CD4-positive, CD25-positive, alpha-beta regulatory T cell (primary cell): ENCODE measurements at regions not wholly inside any gene's neighbourhood (a gene's known extent, or its start where the extent isn't known, plus 50 kb on each side); places are given as distances from the start of the nearest gene placed in this dataset.
"Not testable (repeated sequence)": the region's sequence is repeated elsewhere in the genome, so short reads cannot be mapped to it uniquely, and the experiment has no call there.

Experiments used
- ATAC-seq, 2 donors: fragments of 150-1000 bp; cut with Tn5 transposase; one replicate each; pipeline ENCODE4 v1.10.0; 2021; ENCODE audit warnings: low read depth in 2 of 2, moderate number of reproducible peaks in 2 of 2, moderate library complexity in 1 of 2
- DNase-seq, 3 donors: peaks; one replicate each; pipeline versions ENCODE4 v3.0.0 to v3.0.0-alpha.2; 2012 to 2022; ENCODE audit warnings: mixed read lengths in 1 of 3
- H3K27ac ChIP-seq: one replicate; pipeline ENCODE4 v1.7.0; 2013; ENCODE audit warnings: mild to moderate bottlenecking, low read length; ENCODE audit not compliant: insufficient read depth, poor library complexity, severe bottlenecking
- H3K27me3 ChIP-seq: one replicate; pipeline ENCODE4 v1.7.0; 2013; ENCODE audit warnings: low read length; ENCODE audit not compliant: control insufficient read depth, insufficient read depth
- H3K36me3 ChIP-seq: one replicate; pipeline ENCODE4 v1.7.0; 2013; ENCODE audit warnings: mild to moderate bottlenecking, low read length, moderate library complexity; ENCODE audit not compliant: control insufficient read depth, insufficient read depth
- H3K4me1 ChIP-seq: 2 replicates; pipeline ENCODE4 v1.7.0; 2013; ENCODE audit warnings: mild to moderate bottlenecking, low read length; ENCODE audit not compliant: insufficient read depth, control insufficient read depth, poor library complexity, severe bottlenecking
- H3K4me3 ChIP-seq: one replicate; pipeline ENCODE4 v1.7.0; 2013; ENCODE audit warnings: low read depth, mild to moderate bottlenecking, low read length, moderate library complexity
- H3K9me3 ChIP-seq, 2 experiments: 1 replicate in 1 of 2; 2 replicates in 1 of 2; pipeline ENCODE4 v1.7.0; 2013; ENCODE audit warnings: low read length in 2 of 2, mild to moderate bottlenecking in 1 of 2, moderate library complexity in 1 of 2; ENCODE audit not compliant: control insufficient read depth in 2 of 2
- H3K27ac Mint-ChIP-seq, 3 donors: one replicate each; pipeline ENCODE4 v1.8.0; 2020 to 2022; ENCODE audit warnings: mild to moderate bottlenecking in 3 of 3, mixed read lengths in 3 of 3, moderate library complexity in 2 of 3
- H3K27me3 Mint-ChIP-seq: one replicate; pipeline ENCODE4 v1.8.0; 2022; ENCODE audit warnings: mild to moderate bottlenecking, mixed read lengths
- H3K36me3 Mint-ChIP-seq: one replicate; pipeline ENCODE4 v1.8.0; 2020; ENCODE audit warnings: mixed read lengths
- H3K4me1 Mint-ChIP-seq, 4 donors: one replicate each; pipeline ENCODE4 v1.8.0; 2020 to 2022; ENCODE audit warnings: mixed read lengths in 4 of 4, mild to moderate bottlenecking in 1 of 4
- H3K4me3 Mint-ChIP-seq, 4 donors: one replicate each; pipeline ENCODE4 v1.8.0; 2020 to 2022; ENCODE audit warnings: mild to moderate bottlenecking in 4 of 4, mixed read lengths in 4 of 4, moderate library complexity in 3 of 4
- H3K9me3 Mint-ChIP-seq, 7 donors: one replicate each; pipeline ENCODE4 v1.8.0; 2020 to 2022; ENCODE audit warnings: mixed read lengths in 7 of 7, mild to moderate bottlenecking in 3 of 7, moderate library complexity in 2 of 7

- no peaks in the 10 kb centered on the region for H3K4me1 ChIP-seq
- H3K27ac ChIP-seq: no peak overlapping the region
- Mint-ChIP-seq H3K4me1 (no peaks in the 10 kb centered on the region), H3K27me3 (peaks cover 18% of the 10 kb centered on the region), H3K27ac (no peak overlapping the region), H3K9me3 (peaks cover 0 to 25% (median 15%) of the 10 kb centered on the region in 7 donors), H3K4me3 (no peak overlapping the region), H3K36me3 (no peaks in the 10 kb centered on the region)
- peaks cover 6 to 8% of the 10 kb centered on the region in 2 experiments for H3K9me3 ChIP-seq
- peaks cover 5% of the 10 kb centered on the region for H3K27me3 ChIP-seq
- no peaks in the 10 kb centered on the region for H3K36me3 ChIP-seq
- H3K4me3 ChIP-seq: no peak overlapping the region
- ATAC-seq: no peak
- peak in 1 of 3 donors; percentile 6 for DNase-seq
These were observed 106.7 kb downstream of the APIP start for GRCh38 chr11:34809191-34810106.

GRCh38 chr11:34806875-34807274 is 109.3 kb downstream of the APIP start:
- peaks cover 3 to 14% (median 7%) of the 10 kb centered on the region in 7 donors for H3K9me3 Mint-ChIP-seq
- H3K4me3 Mint-ChIP-seq: no peak overlapping the region

GRCh38 chr11:34805937-34806336 is 110.2 kb downstream of the APIP start:
- H3K27ac Mint-ChIP-seq: no peak overlapping the region
- H3K27me3 ChIP-seq: peaks cover 4% of the 10 kb centered on the region
- no peak overlapping the region for H3K4me3 Mint-ChIP-seq

More at GRCh38 chr11:34806875-34807274, 109.3 kb downstream of the APIP start:
- no peaks in the 10 kb centered on the region for H3K4me1 Mint-ChIP-seq
- no peaks in the 10 kb centered on the region for H3K36me3 Mint-ChIP-seq
- no peak overlapping the region for H3K27ac Mint-ChIP-seq
- no peaks in the 10 kb centered on the region for H3K36me3 ChIP-seq
- no peak for DNase-seq
- ATAC-seq: no peak
- no peak overlapping the region for H3K4me3 ChIP-seq
- H3K27me3 ChIP-seq: peaks cover 7% of the 10 kb centered on the region
- peaks cover 0 to 6% of the 10 kb centered on the region in 2 experiments for H3K9me3 ChIP-seq
- H3K27ac ChIP-seq: no peak overlapping the region
- no peaks in the 10 kb centered on the region for H3K4me1 ChIP-seq
- H3K27me3 Mint-ChIP-seq: peaks cover 23% of the 10 kb centered on the region

GRCh38 chr11:34799848-34800247 is 116.3 kb downstream of the APIP start:
- H3K4me1 Mint-ChIP-seq: no peaks in the 10 kb centered on the region
- Histone ChIP-seq H3K27me3 (peaks cover 9% of the 10 kb centered on the region), H3K4me1 (no peaks in the 10 kb centered on the region), H3K4me3 (no peak overlapping the region), H3K9me3 (no peaks in the 10 kb centered on the region), H3K36me3 (no peaks in the 10 kb centered on the region), H3K27ac (no peak overlapping the region)
- no peaks in the 10 kb centered on the region for H3K36me3 Mint-ChIP-seq
- DNase-seq (no peak), ATAC-seq (no peak)
- no peak overlapping the region for H3K27ac Mint-ChIP-seq
- H3K27me3 Mint-ChIP-seq: peaks cover 35% of the 10 kb centered on the region
- peaks cover 0 to 5% (median 2%) of the 10 kb centered on the region in 7 donors for H3K9me3 Mint-ChIP-seq
- H3K4me3 Mint-ChIP-seq: no peak overlapping the region

More at GRCh38 chr11:34805937-34806336, 110.2 kb downstream of the APIP start:
- no peak overlapping the region for H3K4me3 ChIP-seq
- H3K4me1 Mint-ChIP-seq: no peaks in the 10 kb centered on the region
- H3K9me3 ChIP-seq: peaks cover 0 to 6% of the 10 kb centered on the region in 2 experiments
- H3K27me3 Mint-ChIP-seq: peaks cover 26% of the 10 kb centered on the region
- ATAC-seq: no peak
- H3K27ac ChIP-seq: no peak overlapping the region
- no peak for DNase-seq
- H3K36me3 Mint-ChIP-seq: no peaks in the 10 kb centered on the region
- H3K9me3 Mint-ChIP-seq: peaks cover 2 to 14% (median 7%) of the 10 kb centered on the region in 7 donors
- H3K4me1 ChIP-seq: no peaks in the 10 kb centered on the region
- H3K36me3 ChIP-seq: no peaks in the 10 kb centered on the region

GRCh38 chr11:34798985-34799384 is 117.2 kb downstream of the APIP start:
- no peaks in the 10 kb centered on the region for H3K36me3 Mint-ChIP-seq
- H3K4me3 Mint-ChIP-seq: no peak overlapping the region
- H3K27me3 ChIP-seq: peaks cover 9% of the 10 kb centered on the region
- H3K9me3 ChIP-seq: no peaks in the 10 kb centered on the region
- H3K4me1 Mint-ChIP-seq: no peaks in the 10 kb centered on the region
- no peak overlapping the region for H3K4me3 ChIP-seq
- H3K27ac Mint-ChIP-seq: no peak overlapping the region
- ATAC-seq (no peak), DNase-seq (no peak)
- H3K27me3 Mint-ChIP-seq: peaks cover 27% of the 10 kb centered on the region
- no peaks in the 10 kb centered on the region for H3K36me3 ChIP-seq
- H3K9me3 Mint-ChIP-seq: peaks cover 0 to 5% (median 2%) of the 10 kb centered on the region in 7 donors
- H3K4me1 ChIP-seq: no peaks in the 10 kb centered on the region
- no peak overlapping the region for H3K27ac ChIP-seq

- not testable (repeated sequence) for H3K27ac ChIP-seq, H3K4me1 ChIP-seq, H3K27ac Mint-ChIP-seq, H3K4me3 ChIP-seq, H3K27me3 ChIP-seq, H3K9me3 Mint-ChIP-seq, H3K36me3 ChIP-seq, H3K4me3 Mint-ChIP-seq, H3K36me3 Mint-ChIP-seq, ATAC-seq, DNase-seq, H3K4me1 Mint-ChIP-seq, H3K9me3 ChIP-seq
- H3K27me3 Mint-ChIP-seq: peaks cover 31% of the 10 kb centered on the region
These were observed 118.7 kb downstream of the APIP start for GRCh38 chr11:34797497-34797896.

- Histone ChIP-seq H3K27ac (no peak overlapping the region), H3K27me3 (peaks cover 8% of the 10 kb centered on the region), H3K36me3 (no peaks in the 10 kb centered on the region), H3K4me3 (no peak overlapping the region), H3K4me1 (no peaks in the 10 kb centered on the region), H3K9me3 (no peaks in the 10 kb centered on the region)
- H3K36me3 Mint-ChIP-seq: no peaks in the 10 kb centered on the region
- ATAC-seq (no peak), DNase-seq (no peak)
- peaks cover 26% of the 10 kb centered on the region for H3K27me3 Mint-ChIP-seq
- H3K4me1 Mint-ChIP-seq: no peaks in the 10 kb centered on the region
- no peak overlapping the region for H3K4me3 Mint-ChIP-seq
- H3K9me3 Mint-ChIP-seq: peaks cover 0 to 3% (median 2%) of the 10 kb centered on the region in 7 donors
- no peak overlapping the region for H3K27ac Mint-ChIP-seq
These were observed 120.5 kb downstream of the APIP start for GRCh38 chr11:34795641-34796040.

GRCh38 chr11:34794696-34795095 is 121.5 kb downstream of the APIP start:
- no peaks in the 10 kb centered on the region for H3K4me1 ChIP-seq

More at GRCh38 chr11:34794696-34795095, 121.5 kb downstream of the APIP start:
- H3K9me3 ChIP-seq: no peaks in the 10 kb centered on the region
- H3K27me3 ChIP-seq: peaks cover 7% of the 10 kb centered on the region
- H3K36me3 Mint-ChIP-seq: no peaks in the 10 kb centered on the region
- no peak overlapping the region for H3K4me3 Mint-ChIP-seq
- peaks cover 27% of the 10 kb centered on the region for H3K27me3 Mint-ChIP-seq
- ATAC-seq: no peak
- no peaks in the 10 kb centered on the region for H3K4me1 Mint-ChIP-seq
- no peak overlapping the region for H3K27ac ChIP-seq
- no peak overlapping the region for H3K4me3 ChIP-seq
- DNase-seq: no peak
- H3K36me3 ChIP-seq: no peaks in the 10 kb centered on the region
- H3K9me3 Mint-ChIP-seq: peaks cover 0 to 6% (median 3%) of the 10 kb centered on the region in 7 donors
- no peak overlapping the region for H3K27ac Mint-ChIP-seq
